ENCODE measurements at regions not wholly inside any gene's neighbourhood (a gene's known extent, or its start where the extent isn't known, plus 50 kb on each side); places are given as distances from the start of the nearest gene placed in this dataset.

- no peak overlapping the region for H3K27ac ChIP-seq
- no peaks in the 10 kb centered on the region for H3K36me3 ChIP-seq
- intact Hi-C loops (cut with DNase I; ENCODE audit: low total_unique reads): no loop called here
- DNase-seq (ENCODE audit: low spot score in 2 of 2): no peak
- H3K4me1 ChIP-seq: no peaks in the 10 kb centered on the region
- no peak overlapping the region for H3K4me3 ChIP-seq
- no peaks in the 10 kb centered on the region for H3K9me3 ChIP-seq
- peaks cover 0 to 14% of the 10 kb centered on the region in 2 donors for H3K27me3 ChIP-seq
- TF ChIP-seq POLR2A (IDR thresholded peaks at IDR 0.05) (no peak), POLR2AphosphoS5 (IDR thresholded peaks at IDR 0.05) (no peak), CTCF (IDR thresholded peaks at IDR 0.05) (no peak)
Measured at GRCh38 chr10:117617659-117618058, 75.1 kb downstream of the EMX2 start.

GRCh38 chr10:117619223-117619622 lies 76.7 kb downstream of the EMX2 start:
- no peak overlapping the region for H3K4me3 ChIP-seq
- H3K27me3 ChIP-seq: peaks cover 0 to 14% of the 10 kb centered on the region in 2 donors
- no peaks in the 10 kb centered on the region for H3K36me3 ChIP-seq
- H3K4me1 ChIP-seq: no peaks in the 10 kb centered on the region
- TF ChIP-seq POLR2AphosphoS5 (IDR thresholded peaks at IDR 0.05) (no peak), CTCF (IDR thresholded peaks at IDR 0.05) (no peak), POLR2A (IDR thresholded peaks at IDR 0.05) (no peak)
- no peaks in the 10 kb centered on the region for H3K9me3 ChIP-seq
- H3K27ac ChIP-seq: no peak overlapping the region
- intact Hi-C loops (cut with DNase I; ENCODE audit: low total_unique reads): no loop called here
- no peak for DNase-seq (ENCODE audit: low spot score in 2 of 2)

GRCh38 chr10:117619707-117620405 lies 77.3 kb downstream of the EMX2 start:
- Histone ChIP-seq H3K9me3 (no peaks in the 10 kb centered on the region), H3K27me3 (peaks cover 0 to 14% of the 10 kb centered on the region in 2 donors), H3K27ac (no peak overlapping the region), H3K36me3 (no peaks in the 10 kb centered on the region), H3K4me3 (no peak overlapping the region), H3K4me1 (no peaks in the 10 kb centered on the region)
- no peak for TF ChIP-seq CTCF (IDR thresholded peaks at IDR 0.05)
- TF ChIP-seq POLR2AphosphoS5 (IDR thresholded peaks at IDR 0.05): no peak
- no peak for TF ChIP-seq POLR2A (IDR thresholded peaks at IDR 0.05)
- intact Hi-C loops (cut with DNase I; ENCODE audit: low total_unique reads): no loop called here
- no peak for DNase-seq (ENCODE audit: low spot score in 2 of 2)

GRCh38 chr10:117621196-117621595 lies 78.7 kb downstream of the EMX2 start:
- Histone ChIP-seq H3K9me3 (no peaks in the 10 kb centered on the region), H3K4me1 (no peaks in the 10 kb centered on the region), H3K27me3 (peaks cover 0 to 14% of the 10 kb centered on the region in 2 donors), H3K4me3 (no peak overlapping the region), H3K27ac (no peak overlapping the region), H3K36me3 (no peaks in the 10 kb centered on the region)
- DNase-seq (ENCODE audit: low spot score in 2 of 2): no peak
- TF ChIP-seq POLR2AphosphoS5 (IDR thresholded peaks at IDR 0.05) (no peak), POLR2A (IDR thresholded peaks at IDR 0.05) (no peak), CTCF (IDR thresholded peaks at IDR 0.05) (no peak)
- intact Hi-C loops (cut with DNase I; ENCODE audit: low total_unique reads): no loop called here

GRCh38 chr10:117621795-117622420 lies 79.4 kb downstream of the EMX2 start:
- Histone ChIP-seq H3K4me3 (no peak overlapping the region), H3K4me1 (no peaks in the 10 kb centered on the region), H3K27ac (no peak overlapping the region), H3K9me3 (no peaks in the 10 kb centered on the region), H3K36me3 (no peaks in the 10 kb centered on the region), H3K27me3 (peaks cover 0 to 14% of the 10 kb centered on the region in 2 donors)
- intact Hi-C loops (cut with DNase I; ENCODE audit: low total_unique reads): no loop called here
- no peak for DNase-seq (ENCODE audit: low spot score in 2 of 2)
- no peak for TF ChIP-seq POLR2AphosphoS5 (IDR thresholded peaks at IDR 0.05)
